T-helper 2 cell treated with Interferon-gamma antibody and Interleukin-4, amounts not matched to agents 5 μg/mL and 100 μg/mL, for 36 hours (primary cell): ENCODE measurements at regions not wholly inside any gene's neighbourhood (a gene's known extent, or its start where the extent isn't known, plus 50 kb on each side); places are given as distances from the start of the nearest gene placed in this dataset.

Source experiments
- DNase-seq: peaks from one replicate; pipeline ENCODE4 v3.0.0; 2021; ENCODE audit warnings: low spot score
- H3K27ac Mint-ChIP-seq: one replicate; pipeline ENCODE4 v1.8.0; 2021; ENCODE audit warnings: mild to moderate bottlenecking, mixed read lengths
- H3K27me3 Mint-ChIP-seq: one replicate; pipeline ENCODE4 v1.8.0; 2021; ENCODE audit warnings: low read depth, mixed read lengths
- H3K36me3 Mint-ChIP-seq: one replicate; pipeline ENCODE4 v1.8.0; 2021; ENCODE audit warnings: low read depth, mixed read lengths
- H3K4me1 Mint-ChIP-seq: one replicate; pipeline ENCODE4 v1.8.0; 2021; ENCODE audit warnings: low read depth, mixed read lengths
- H3K4me3 Mint-ChIP-seq: one replicate; pipeline ENCODE4 v1.8.0; 2022; ENCODE audit warnings: mild to moderate bottlenecking, moderate library complexity, mixed read lengths
- H3K9me3 Mint-ChIP-seq: one replicate; pipeline ENCODE4 v1.8.0; 2021; ENCODE audit warnings: mixed read lengths

GRCh38 chr19:29378543-29379080, 147.2 kb upstream of the VSTM2B start:
- Mint-ChIP-seq H3K36me3 (no peaks in the 10 kb centered on the region), H3K27me3 (peaks cover 11% of the 10 kb centered on the region), H3K9me3 (no peaks in the 10 kb centered on the region), H3K27ac (no peak overlapping the region), H3K4me3 (no peak overlapping the region), H3K4me1 (no peaks in the 10 kb centered on the region)
- no peak for DNase-seq

DNA sequence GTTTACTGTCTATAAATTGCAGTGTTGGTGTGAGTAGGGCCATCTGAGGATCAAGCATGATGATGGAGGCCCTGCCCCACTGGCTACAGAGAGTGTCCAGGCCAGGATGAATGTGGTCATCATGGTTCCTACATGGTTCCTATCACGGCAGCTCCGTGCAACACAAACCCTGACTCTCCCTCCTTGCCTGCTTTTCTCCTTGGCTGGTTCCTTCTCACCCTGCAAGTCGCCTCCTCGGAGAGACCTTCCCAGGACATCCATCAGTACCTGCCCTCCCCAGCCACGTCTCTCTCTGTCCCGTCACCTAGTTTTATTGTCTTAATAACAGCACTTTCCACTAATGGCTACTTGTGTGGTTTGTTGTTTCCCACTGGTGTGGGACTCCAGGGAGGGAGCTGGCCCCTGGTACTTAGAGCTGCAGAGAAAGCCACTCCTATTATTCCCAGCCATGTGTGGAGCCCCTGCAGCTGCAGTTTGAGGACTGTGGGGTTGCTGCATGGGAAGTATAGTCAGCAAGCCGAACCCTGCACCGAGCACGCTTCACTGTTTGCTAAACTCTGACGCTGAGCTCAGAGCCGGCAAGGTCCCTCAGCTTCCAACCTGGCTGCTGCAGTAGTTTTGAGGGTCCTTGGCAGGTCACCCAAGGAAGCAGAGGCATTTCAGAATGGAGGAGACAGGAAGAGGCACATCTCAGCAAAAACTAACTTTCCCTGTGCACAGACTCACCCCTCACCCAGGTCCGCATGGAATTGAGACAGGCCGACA, 146.4 kb upstream of the VSTM2B start:
- H3K27me3 Mint-ChIP-seq = peaks cover 11% of the 10 kb centered on the region
- no peaks in the 10 kb centered on the region for H3K9me3 Mint-ChIP-seq
- H3K36me3 Mint-ChIP-seq = no peaks in the 10 kb centered on the region
- H3K27ac Mint-ChIP-seq = no peak overlapping the region
- no peak for DNase-seq
- H3K4me3 Mint-ChIP-seq = no peak overlapping the region
- no peaks in the 10 kb centered on the region for H3K4me1 Mint-ChIP-seq

GRCh38 chr19:29380581-29380980, 145.2 kb upstream of the VSTM2B start:
- H3K9me3 Mint-ChIP-seq = no peaks in the 10 kb centered on the region
- H3K27me3 Mint-ChIP-seq = peaks cover 11% of the 10 kb centered on the region
- no peak overlapping the region for H3K4me3 Mint-ChIP-seq
- no peaks in the 10 kb centered on the region for H3K36me3 Mint-ChIP-seq
- no peak overlapping the region for H3K27ac Mint-ChIP-seq
- no peak for DNase-seq
- no peaks in the 10 kb centered on the region for H3K4me1 Mint-ChIP-seq

DNA sequence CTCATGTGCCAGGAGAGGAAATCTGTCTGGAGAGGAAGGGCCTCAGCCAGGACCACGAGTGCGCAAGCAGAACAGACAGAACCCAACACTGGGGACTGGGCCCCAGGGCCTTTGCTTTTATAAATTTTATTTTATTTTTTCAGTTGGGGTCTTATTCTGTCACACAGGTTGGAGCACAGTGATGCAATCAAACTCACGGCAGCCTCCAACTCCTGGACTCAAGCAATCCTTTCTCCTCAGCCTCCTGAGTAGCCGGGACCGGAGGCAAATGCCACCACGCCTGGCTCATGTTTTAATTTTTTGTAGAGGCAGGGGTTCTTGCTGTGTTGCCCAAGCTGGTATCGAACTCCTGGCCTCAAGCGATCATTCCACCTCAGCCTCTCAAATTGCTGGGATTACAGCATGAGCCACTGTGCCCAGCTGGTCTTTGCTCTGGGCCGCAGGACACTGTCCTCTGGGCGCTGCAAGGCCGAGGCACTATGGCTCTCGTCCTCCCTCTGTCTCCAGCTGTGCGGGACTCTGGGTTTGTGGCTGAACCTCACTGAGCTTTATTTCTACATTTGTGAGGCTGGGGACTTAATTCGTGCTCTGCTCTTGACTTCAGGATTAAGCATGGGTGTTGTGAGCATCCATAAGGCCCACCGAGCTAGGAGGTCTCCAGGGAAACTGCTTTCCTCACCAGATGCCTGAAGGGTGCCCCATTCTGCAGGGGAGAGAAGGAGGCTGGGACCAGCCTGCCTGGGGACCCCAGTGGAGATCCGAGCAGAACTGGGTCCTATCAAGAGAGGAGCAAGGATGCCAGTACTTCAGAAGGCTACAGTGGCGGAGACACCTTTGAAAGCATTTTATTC, 144.2 kb upstream of the VSTM2B start:
- Mint-ChIP-seq H3K27me3 (peaks cover 11% of the 10 kb centered on the region), H3K9me3 (no peaks in the 10 kb centered on the region), H3K4me3 (no peak overlapping the region), H3K36me3 (no peaks in the 10 kb centered on the region), H3K4me1 (no peaks in the 10 kb centered on the region), H3K27ac (no peak overlapping the region)
- DNase-seq = no peak

GRCh38 chr19:29383696-29384095, 142.1 kb upstream of the VSTM2B start:
- H3K27ac Mint-ChIP-seq = no peak overlapping the region
- no peak overlapping the region for H3K4me3 Mint-ChIP-seq
- no peak for DNase-seq
- no peaks in the 10 kb centered on the region for H3K36me3 Mint-ChIP-seq
- peaks cover 8% of the 10 kb centered on the region for H3K27me3 Mint-ChIP-seq
- H3K9me3 Mint-ChIP-seq = no peaks in the 10 kb centered on the region
- no peaks in the 10 kb centered on the region for H3K4me1 Mint-ChIP-seq

GRCh38 chr19:29384656-29385055, 141.1 kb upstream of the VSTM2B start:
- no peaks in the 10 kb centered on the region for H3K9me3 Mint-ChIP-seq

GRCh38 chr19:29385191-29385795, 140.5 kb upstream of the VSTM2B start:
- no peaks in the 10 kb centered on the region for H3K36me3 Mint-ChIP-seq
- peaks cover 2% of the 10 kb centered on the region for H3K9me3 Mint-ChIP-seq
- no peaks in the 10 kb centered on the region for H3K27me3 Mint-ChIP-seq
- no peak overlapping the region for H3K27ac Mint-ChIP-seq
- no peaks in the 10 kb centered on the region for H3K4me1 Mint-ChIP-seq
- H3K4me3 Mint-ChIP-seq = no peak overlapping the region
- DNase-seq = no peak

More at GRCh38 chr19:29384656-29385055, 141.1 kb upstream of the VSTM2B start:
- no peak overlapping the region for H3K4me3 Mint-ChIP-seq
- DNase-seq = no peak
- no peaks in the 10 kb centered on the region for H3K36me3 Mint-ChIP-seq
- peaks cover 6% of the 10 kb centered on the region for H3K27me3 Mint-ChIP-seq
- no peaks in the 10 kb centered on the region for H3K4me1 Mint-ChIP-seq
- no peak overlapping the region for H3K27ac Mint-ChIP-seq

- no peak for DNase-seq
- Mint-ChIP-seq H3K4me1 (no peaks in the 10 kb centered on the region), H3K27ac (no peak overlapping the region), H3K9me3 (peaks cover 15% of the 10 kb centered on the region), H3K27me3 (no peaks in the 10 kb centered on the region), H3K36me3 (no peaks in the 10 kb centered on the region), H3K4me3 (no peak overlapping the region)
These were observed 138.8 kb upstream of the VSTM2B start for GRCh38 chr19:29386970-29387369.

GRCh38 chr19:29387586-29387985, 138.2 kb upstream of the VSTM2B start:
- Mint-ChIP-seq H3K27ac (no peak overlapping the region), H3K36me3 (no peaks in the 10 kb centered on the region), H3K4me1 (no peaks in the 10 kb centered on the region), H3K9me3 (peaks cover 15% of the 10 kb centered on the region), H3K4me3 (no peak overlapping the region), H3K27me3 (no peaks in the 10 kb centered on the region)
- no peak for DNase-seq

GRCh38 chr19:29389495-29389894, 136.3 kb upstream of the VSTM2B start:
- no peak overlapping the region for H3K27ac Mint-ChIP-seq
- H3K4me3 Mint-ChIP-seq = no peak overlapping the region
- no peaks in the 10 kb centered on the region for H3K27me3 Mint-ChIP-seq
- DNase-seq = no peak
- H3K4me1 Mint-ChIP-seq = no peaks in the 10 kb centered on the region
- H3K9me3 Mint-ChIP-seq = peaks cover 15% of the 10 kb centered on the region
- H3K36me3 Mint-ChIP-seq = no peaks in the 10 kb centered on the region

- Mint-ChIP-seq H3K9me3 (peaks cover 15% of the 10 kb centered on the region), H3K4me3 (no peak overlapping the region), H3K27me3 (no peaks in the 10 kb centered on the region), H3K27ac (no peak overlapping the region), H3K4me1 (no peaks in the 10 kb centered on the region), H3K36me3 (no peaks in the 10 kb centered on the region)
- DNase-seq = no peak
These were observed 135.1 kb upstream of the VSTM2B start for GRCh38 chr19:29390742-29391141.

- no peak for DNase-seq
- no peaks in the 10 kb centered on the region for H3K27me3 Mint-ChIP-seq
- no peaks in the 10 kb centered on the region for H3K36me3 Mint-ChIP-seq
- H3K27ac Mint-ChIP-seq = no peak overlapping the region
- H3K4me3 Mint-ChIP-seq = no peak overlapping the region
- H3K4me1 Mint-ChIP-seq = no peaks in the 10 kb centered on the region
- H3K9me3 Mint-ChIP-seq = peaks cover 15% of the 10 kb centered on the region
These were observed 131.8 kb upstream of the VSTM2B start for GRCh38 chr19:29393915-29394460.

DNA sequence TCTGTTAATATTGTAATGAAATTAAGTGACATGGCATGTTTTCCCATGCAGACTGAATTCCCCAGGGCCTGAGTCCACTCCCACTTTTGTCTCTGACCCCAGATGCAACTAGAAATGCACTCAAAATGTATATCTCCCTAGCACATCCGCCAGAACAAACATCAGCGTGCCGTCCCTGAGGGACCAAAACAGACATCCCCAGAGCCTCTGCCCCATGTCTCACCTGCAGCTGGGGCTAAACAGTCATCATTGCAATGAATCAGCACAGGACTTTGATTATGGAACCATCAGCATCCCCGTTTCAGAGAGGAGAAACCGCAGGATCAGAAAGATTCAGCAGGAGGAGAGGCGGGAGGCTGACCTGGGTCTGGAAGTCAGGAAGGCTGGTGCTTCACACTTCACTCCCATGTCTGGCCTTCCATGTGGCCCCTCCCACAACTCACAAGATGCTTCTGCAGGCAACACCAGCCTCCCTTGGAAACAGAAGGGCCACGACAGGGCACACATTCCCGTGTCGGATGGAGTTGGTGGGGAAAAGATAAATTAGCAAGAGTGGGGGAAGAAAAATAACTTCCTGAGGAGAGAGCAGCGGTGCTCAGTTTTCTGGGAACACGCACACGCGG, 130.6 kb upstream of the VSTM2B start:
- no peak for DNase-seq
- Mint-ChIP-seq H3K27me3 (no peaks in the 10 kb centered on the region), H3K4me1 (no peaks in the 10 kb centered on the region), H3K36me3 (no peaks in the 10 kb centered on the region), H3K4me3 (no peak overlapping the region), H3K9me3 (peaks cover 13% of the 10 kb centered on the region), H3K27ac (no peak overlapping the region)
